ENCODE measurements at regions not wholly inside any gene's neighbourhood (a gene's known extent, or its start where the extent isn't known, plus 50 kb on each side); places are given as distances from the start of the nearest gene placed in this dataset.

GRCh38 chr6:163665464-163665863 lies 250.9 kb downstream of the QKI start:
- DNase-seq (ENCODE audit: extremely low read depth in 1 of 11, low read depth in 9 of 11, low spot score in 4 of 11) = no peak

DNA sequence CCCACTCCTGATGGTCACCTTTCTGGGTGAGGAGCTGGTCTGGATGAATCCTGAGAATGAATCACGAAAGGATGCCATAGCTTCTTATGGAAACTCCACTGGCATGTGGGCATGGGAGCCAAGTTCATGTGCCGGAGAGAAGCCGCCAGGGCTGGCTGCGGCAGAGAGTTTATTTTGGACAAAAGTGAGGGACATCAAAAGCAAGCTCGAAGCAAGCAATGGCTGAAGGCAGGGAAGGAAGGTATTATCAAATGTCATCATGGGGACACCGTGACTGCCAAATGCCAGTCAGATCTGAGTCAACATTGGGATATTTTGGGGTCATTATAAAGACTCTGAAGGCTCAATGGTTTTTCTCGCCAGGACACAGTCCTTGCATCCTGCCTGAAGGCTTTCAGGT lies 249.1 kb downstream of the QKI start:
- no peak for DNase-seq (ENCODE audit: extremely low read depth in 1 of 11, low read depth in 9 of 11, low spot score in 4 of 11)

GRCh38 chr6:163662604-163663225 lies 248.2 kb downstream of the QKI start:
- DNase-seq (ENCODE audit: extremely low read depth in 1 of 11, low read depth in 9 of 11, low spot score in 4 of 11) = no peak

- no peak for DNase-seq (ENCODE audit: extremely low read depth in 1 of 11, low read depth in 9 of 11, low spot score in 4 of 11)
These were observed 246.8 kb downstream of the QKI start for GRCh38 chr6:163661272-163661671.

- no peak for DNase-seq (ENCODE audit: extremely low read depth in 1 of 11, low read depth in 9 of 11, low spot score in 4 of 11)
These were observed 245.3 kb downstream of the QKI start for GRCh38 chr6:163659803-163660202.

- DNase-seq (ENCODE audit: extremely low read depth in 1 of 11, low read depth in 9 of 11, low spot score in 4 of 11) = no peak
These were observed 241.0 kb downstream of the QKI start for GRCh38 chr6:163655217-163656121.

GRCh38 chr6:163651915-163652668 lies 237.6 kb downstream of the QKI start:
- no peak for DNase-seq (ENCODE audit: extremely low read depth in 1 of 11, low read depth in 9 of 11, low spot score in 4 of 11)

DNA sequence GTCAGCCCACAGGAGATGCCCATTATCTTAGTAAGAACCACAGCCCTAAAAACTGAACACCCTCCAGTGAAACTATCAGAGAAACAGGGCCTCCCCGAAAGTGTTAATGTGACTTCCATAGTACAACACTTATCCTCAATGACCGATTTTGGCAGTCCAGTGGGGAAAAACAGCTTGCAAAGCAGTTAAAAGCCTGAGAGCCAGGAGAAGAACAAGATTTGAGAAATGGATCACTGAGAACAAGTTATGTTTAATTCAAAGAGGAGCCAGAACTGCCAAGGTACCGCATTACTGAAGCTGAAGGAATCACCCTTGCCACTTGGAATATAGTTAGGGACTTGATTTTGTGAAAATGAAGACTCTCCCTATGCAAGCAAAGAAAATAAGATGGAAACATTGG lies 236.9 kb downstream of the QKI start:
- no peak for DNase-seq (ENCODE audit: extremely low read depth in 1 of 11, low read depth in 9 of 11, low spot score in 4 of 11)

- DNase-seq (ENCODE audit: extremely low read depth in 1 of 11, low read depth in 9 of 11, low spot score in 4 of 11) = no peak
These were observed 234.3 kb downstream of the QKI start for GRCh38 chr6:163648868-163649267.

- no peak for DNase-seq (ENCODE audit: extremely low read depth in 1 of 11, low read depth in 9 of 11, low spot score in 4 of 11)
These were observed 233.1 kb downstream of the QKI start for GRCh38 chr6:163647624-163648023.

DNA sequence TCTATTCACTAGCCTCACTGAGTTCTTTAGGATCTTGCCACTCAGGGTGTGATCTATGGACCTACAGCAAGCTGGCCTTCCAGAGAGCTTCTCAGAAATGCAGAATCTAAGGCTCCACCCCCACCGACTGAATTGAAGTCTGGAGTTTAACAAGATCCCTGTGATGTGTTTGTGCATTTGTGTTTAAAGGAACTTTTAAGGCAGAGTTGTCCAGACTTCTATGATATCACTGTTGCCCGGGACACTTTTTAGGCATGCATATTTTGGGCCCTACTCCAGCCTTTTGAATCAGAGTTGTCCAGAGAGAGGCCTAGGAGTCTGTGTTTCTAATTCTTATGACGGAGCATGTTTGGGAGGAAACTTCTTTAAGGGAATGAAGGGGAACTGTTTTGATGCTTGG lies 232.3 kb downstream of the QKI start:
- DNase-seq (ENCODE audit: extremely low read depth in 1 of 11, low read depth in 9 of 11, low spot score in 4 of 11) = no peak

- no peak for DNase-seq (ENCODE audit: extremely low read depth in 1 of 11, low read depth in 9 of 11, low spot score in 4 of 11)
These were observed 231.6 kb downstream of the QKI start for GRCh38 chr6:163646133-163646532.

GRCh38 chr6:163645560-163645959 lies 231.0 kb downstream of the QKI start:
- DNase-seq (ENCODE audit: extremely low read depth in 1 of 11, low read depth in 9 of 11, low spot score in 4 of 11) = no peak

- DNase-seq (ENCODE audit: extremely low read depth in 1 of 11, low read depth in 9 of 11, low spot score in 4 of 11) = no peak
These were observed 229.3 kb downstream of the QKI start for GRCh38 chr6:163643866-163644265.

- no peak for DNase-seq (ENCODE audit: extremely low read depth in 1 of 11, low read depth in 9 of 11, low spot score in 4 of 11)
These were observed 227.2 kb downstream of the QKI start for GRCh38 chr6:163641706-163642105.

- no peak for DNase-seq (ENCODE audit: extremely low read depth in 1 of 11, low read depth in 9 of 11, low spot score in 4 of 11)
These were observed 226.1 kb downstream of the QKI start for GRCh38 chr6:163640641-163641040.

GRCh38 chr6:163637524-163637923 lies 223.0 kb downstream of the QKI start:
- no peak for DNase-seq (ENCODE audit: extremely low read depth in 1 of 11, low read depth in 9 of 11, low spot score in 4 of 11)

- DNase-seq (ENCODE audit: extremely low read depth in 1 of 11, low read depth in 9 of 11, low spot score in 4 of 11) = no peak
These were observed 221.3 kb downstream of the QKI start for GRCh38 chr6:163635731-163636364.

- DNase-seq (ENCODE audit: extremely low read depth in 1 of 11, low read depth in 9 of 11, low spot score in 4 of 11) = no peak
These were observed 220.8 kb downstream of the QKI start for GRCh38 chr6:163635315-163635714.

Data from renal cortex interstitium (tissue), 11 donors.